BJ (cell line): ENCODE measurements at regions not wholly inside any gene's neighbourhood (a gene's known extent, or its start where the extent isn't known, plus 50 kb on each side); places are given as distances from the start of the nearest gene placed in this dataset.

Source experiments
- CTCF ChIA-PET: fragments of 350-600 bp; formaldehyde crosslinking; extraction: SDS; loops from one replicate; lab custom pipeline; 2021; ENCODE audit warnings: antibody characterized with exemption, inconsistent platforms; lab: Yijun Ruan, JAX
- POLR2A ChIA-PET: fragments of 300-600 bp; sonication (Branson Sonifier 250); formaldehyde crosslinking; extraction: SDS; loops from one replicate; lab custom pipeline; 2021; ENCODE audit warnings: antibody characterized with exemption; lab: Charles Lee
- DNase-seq: peaks from one replicate; pipeline ENCODE4 v3.0.0-alpha.2; 2011; ENCODE audit warnings: low read depth
- H3K27me3 ChIP-seq: 2 replicates; pipeline ENCODE4 v1.6.0; 2011; ENCODE audit warnings: low read length; ENCODE audit not compliant: control insufficient read depth, insufficient read depth
- H3K36me3 ChIP-seq: 2 replicates; pipeline ENCODE4 v1.5.1; 2011; ENCODE audit warnings: low read length; ENCODE audit not compliant: control insufficient read depth, insufficient read depth
- H3K4me3 ChIP-seq: 2 replicates; pipeline ENCODE4 v1.5.1; 2011; ENCODE audit warnings: low read depth, mild to moderate bottlenecking, control low read depth, low read length
- CTCF ChIP-seq: IDR thresholded peaks from 2 replicates; pipeline ENCODE4 v1.5.1; 2011; ENCODE audit warnings: low read depth, mild to moderate bottlenecking, control low read depth, inconsistent platforms, low read length, moderate library complexity; ENCODE audit not compliant: insufficient read depth

GRCh38 chr1:227388214-227389168 is 70.2 kb upstream of the CDC42BPA start:
- Histone ChIP-seq H3K36me3 (no peaks in the 10 kb centered on the region), H3K4me3 (no peak overlapping the region), H3K27me3 (no peaks in the 10 kb centered on the region)
- ChIA-PET CTCF (no interaction called here), POLR2A (no interaction called here)
- no peak for DNase-seq
- no peak for TF ChIP-seq CTCF

GRCh38 chr1:227379555-227379892 is 61.2 kb upstream of the CDC42BPA start:
- ChIA-PET CTCF (interaction anchor here (0.6 kb wide), 1 partner anchor 11 kb away, joined by 3 read pairs; no protein-coding TSS in a partner anchor), POLR2A (no interaction called here)
- no peak for TF ChIP-seq CTCF
- Histone ChIP-seq H3K27me3 (no peaks in the 10 kb centered on the region), H3K36me3 (no peaks in the 10 kb centered on the region), H3K4me3 (no peak overlapping the region)
- DNase-seq: no peak

- no peak for DNase-seq
- no peaks in the 10 kb centered on the region for H3K27me3 ChIP-seq
- ChIA-PET POLR2A (no interaction called here), CTCF (no interaction called here)
- H3K4me3 ChIP-seq: no peak overlapping the region
- no peak for TF ChIP-seq CTCF
- H3K36me3 ChIP-seq: no peaks in the 10 kb centered on the region
Measured at GRCh38 chr1:227378871-227379554, 60.7 kb upstream of the CDC42BPA start.

GRCh38 chr1:227378181-227378580 is 59.9 kb upstream of the CDC42BPA start:
- no peak for DNase-seq
- CTCF ChIA-PET: no interaction called here
- POLR2A ChIA-PET: no interaction called here

More at GRCh38 chr1:227378181-227378580, 59.9 kb upstream of the CDC42BPA start:
- no peak for TF ChIP-seq CTCF
- H3K27me3 ChIP-seq: no peaks in the 10 kb centered on the region
- H3K36me3 ChIP-seq: no peaks in the 10 kb centered on the region
- H3K4me3 ChIP-seq: no peak overlapping the region
